HCT116 (cell line): ENCODE measurements at regions not wholly inside any gene's neighbourhood (a gene's known extent, or its start where the extent isn't known, plus 50 kb on each side); places are given as distances from the start of the nearest gene placed in this dataset.

ENCODE experiments used
- CTCF ChIP-seq, 3 experiments: fragments of 200-600 bp in 1 of 3; sonication (generic) in 1 of 3; IDR thresholded peaks in 2 of 3; conservative IDR thresholded peaks in 1 of 3; 2 replicates each; pipeline ENCODE4 v1.5.1; 2012 to 2017; ENCODE audit warnings: low read depth in 2 of 3, low read length in 2 of 3, antibody characterized with exemption in 1 of 3, borderline replicate concordance in 1 of 3, control low read depth in 1 of 3, mild to moderate bottlenecking in 1 of 3, mixed read lengths in 1 of 3, mixed run types in 1 of 3, moderate library complexity in 1 of 3; ENCODE audit not compliant: insufficient read depth in 1 of 3
- EZH2 ChIP-seq: fragments of 200-600 bp; sonication (generic); IDR thresholded peaks from 2 replicates; pipeline ENCODE4 v1.6.1; 2017; ENCODE audit warnings: antibody characterized with exemption, mixed run types
- JUND ChIP-seq: IDR thresholded peaks from 2 replicates; pipeline ENCODE4 v1.6.1; 2012
- POLR2A ChIP-seq: IDR thresholded peaks from 2 replicates; pipeline ENCODE4 v1.7.0; 2011; ENCODE audit warnings: borderline replicate concordance; ENCODE audit not compliant: insufficient read depth, insufficient read length; ENCODE audit errors: extremely low read depth
- POLR2AphosphoS5 ChIP-seq: IDR thresholded peaks from 2 replicates; pipeline ENCODE4 v1.6.1; 2011; ENCODE audit warnings: mild to moderate bottlenecking, low read depth, low read length, moderate library complexity
- SP1 ChIP-seq: IDR thresholded peaks from 2 replicates; pipeline ENCODE4 v1.6.1; 2012; ENCODE audit warnings: low read depth
- ZFX ChIP-seq: fragments of 450-650 bp; IDR thresholded peaks from 2 replicates; pipeline ENCODE4 v1.6.1; 2017
- ZNF274 ChIP-seq: fragments of 200-500 bp; sonication (Bioruptor generic); IDR thresholded peaks from 2 replicates; pipeline ENCODE4 v1.6.1; 2014; ENCODE audit warnings: mild to moderate bottlenecking, low read depth, low read length, inconsistent platforms

GRCh38 chr6:3535033-3535775 lies 78.4 kb upstream of the SLC22A23 start:
- TF ChIP-seq POLR2AphosphoS5 (no peak), EZH2 (no peak), CTCF (IDR thresholded peaks at IDR 0.05 in 2 of 3, conservative IDR thresholded peaks at IDR 0.05 in 1 of 3; ENCODE audit: borderline replicate concordance in 1 of 3, insufficient read depth in 1 of 3, low read depth in 2 of 3, low read length in 2 of 3) (no peak), ZFX (no peak), POLR2A (no peak), SP1 (no peak), JUND (no peak), ZNF274 (no peak)
